ENCODE measurements at regions not wholly inside any gene's neighbourhood (a gene's known extent, or its start where the extent isn't known, plus 50 kb on each side); places are given as distances from the start of the nearest gene placed in this dataset.
A peak's percentile ranks its signal among the peaks of the same experiment; 100 is the strongest.
"Not testable (repeated sequence)": the region's sequence is repeated elsewhere in the genome, so short reads cannot be mapped to it uniquely, and the experiment has no call there.

GRCh38 chr12:59517522-59517921 is 78.3 kb upstream of the SLC16A7 start:
- no peak for DNase-seq (ENCODE audit: low read depth)

DNA sequence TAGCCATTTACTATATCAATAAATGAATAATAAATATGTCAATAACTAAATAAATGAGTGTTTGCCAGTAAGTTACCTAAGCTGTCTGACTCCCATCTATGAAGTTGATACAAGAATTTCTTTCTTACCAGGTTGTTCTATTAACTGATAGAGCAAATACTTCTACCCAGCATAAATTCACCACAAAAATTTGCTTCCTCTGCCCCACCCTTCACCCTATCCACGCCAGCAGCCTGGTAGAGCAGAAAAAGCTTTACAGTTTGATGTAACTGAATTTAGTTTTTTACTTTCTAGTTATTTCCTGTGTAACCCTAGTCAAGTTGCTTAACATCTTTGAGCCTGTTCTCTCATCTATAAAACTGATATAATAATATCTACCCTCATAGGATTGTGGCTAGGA is 94.9 kb upstream of the SLC16A7 start:
- no peak for DNase-seq (ENCODE audit: low read depth)

DNA sequence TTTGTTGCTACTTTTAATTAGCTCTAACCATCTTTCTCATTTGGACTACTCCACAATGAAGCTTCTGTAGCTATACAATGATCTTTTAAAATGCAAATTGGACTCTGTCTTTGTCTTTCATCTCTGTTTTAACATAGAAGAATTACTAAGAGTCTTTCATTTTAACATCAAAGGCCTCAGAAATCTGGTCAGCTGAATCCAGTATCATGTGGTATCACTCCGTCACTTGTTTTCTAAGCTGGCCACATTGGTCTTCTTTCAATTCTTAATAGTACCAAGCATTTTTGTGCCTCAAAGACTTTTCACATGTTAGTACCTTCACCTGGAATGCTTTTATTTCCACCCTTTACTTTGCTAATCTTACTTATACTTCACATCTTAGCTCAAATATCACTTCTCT is 95.5 kb upstream of the SLC16A7 start:
- no peak for DNase-seq (ENCODE audit: low read depth)

DNA sequence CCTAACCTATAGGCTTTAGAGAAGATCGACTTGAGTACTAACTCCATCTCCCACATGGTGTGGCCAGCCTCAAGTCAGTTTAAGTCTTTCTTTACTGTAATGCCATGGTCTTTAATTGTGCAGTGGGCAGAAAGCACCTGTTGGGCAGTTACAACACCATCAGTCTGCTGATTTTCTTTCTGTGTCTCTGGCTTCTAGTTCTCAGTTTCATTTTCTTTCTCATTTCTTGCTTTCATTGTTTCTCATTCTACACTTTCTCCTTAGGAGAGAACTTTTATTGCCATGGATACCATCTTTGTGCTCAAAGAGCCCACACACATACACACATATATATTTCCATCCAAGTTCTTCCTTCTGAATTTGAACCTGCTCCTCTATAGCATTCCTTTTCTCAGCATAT is 96.1 kb upstream of the SLC16A7 start:
- no peak for DNase-seq (ENCODE audit: low read depth)

DNA sequence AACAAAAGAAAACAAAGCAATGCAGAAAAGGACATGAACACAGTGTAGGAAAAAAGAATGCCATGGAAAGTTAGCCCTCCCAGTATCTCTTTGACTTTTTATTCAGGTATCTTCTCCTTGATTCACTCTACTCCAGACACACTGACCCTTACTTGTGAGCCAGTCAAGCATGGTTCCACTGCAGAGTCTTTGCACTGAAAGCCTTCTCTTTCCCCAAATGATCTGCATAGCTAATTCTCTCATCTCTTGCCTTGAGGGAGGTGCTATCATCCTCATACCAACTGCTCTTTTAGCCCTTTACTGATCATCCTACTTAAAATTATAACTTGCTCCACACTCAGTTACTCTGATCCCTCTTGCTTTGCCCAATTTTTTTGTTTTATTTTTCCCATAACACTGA is 101.2 kb upstream of the SLC16A7 start:
- no peak for DNase-seq (ENCODE audit: low read depth)

DNA sequence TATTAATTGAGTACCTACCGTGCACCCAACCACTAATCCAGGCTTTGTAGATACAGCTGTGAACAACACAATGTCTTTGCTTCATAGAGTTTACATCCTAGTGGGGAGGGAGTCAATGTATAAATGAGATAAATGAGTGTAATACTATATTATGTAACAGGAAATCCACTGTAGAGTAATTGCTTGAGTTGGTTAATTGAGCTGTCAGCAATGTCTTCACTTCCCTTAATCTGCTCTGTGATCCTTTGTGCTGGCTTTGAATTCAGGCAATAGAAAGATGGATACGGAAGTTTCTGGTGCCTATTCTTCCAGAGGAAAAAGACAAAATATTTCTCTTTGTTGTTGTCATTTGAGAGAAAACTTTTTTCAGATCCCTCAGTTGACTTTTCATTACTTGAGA is 104.0 kb upstream of the SLC16A7 start:
- DNase-seq (ENCODE audit: low read depth), result no peak

- DNase-seq (ENCODE audit: low read depth), result no peak
Measured at GRCh38 chr12:59486827-59487226, 109.0 kb upstream of the SLC16A7 start.

GRCh38 chr12:59484575-59484974 is 111.3 kb upstream of the SLC16A7 start:
- no peak for DNase-seq (ENCODE audit: low read depth)

DNA sequence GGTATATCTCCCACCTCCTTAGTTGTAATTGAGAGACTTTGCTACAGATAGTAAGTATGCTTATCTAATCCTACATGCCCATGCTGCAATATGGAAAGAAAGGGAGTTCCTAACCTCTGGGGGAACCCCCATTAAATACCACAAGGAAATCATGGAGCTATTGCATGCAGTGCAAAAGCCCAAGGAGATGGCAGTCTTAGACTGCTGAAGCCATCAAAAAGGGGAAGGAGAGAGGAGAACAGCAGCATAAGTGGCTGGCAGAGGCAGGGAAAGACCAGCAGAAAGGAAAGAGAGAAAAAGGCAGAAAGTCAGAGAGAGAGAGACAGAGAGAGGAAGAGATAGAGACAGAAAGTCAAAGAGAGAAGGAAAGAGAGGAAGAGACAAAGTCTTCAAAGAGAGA is 121.6 kb upstream of the SLC16A7 start:
- DNase-seq (ENCODE audit: low read depth), result not testable (repeated sequence)

DNA sequence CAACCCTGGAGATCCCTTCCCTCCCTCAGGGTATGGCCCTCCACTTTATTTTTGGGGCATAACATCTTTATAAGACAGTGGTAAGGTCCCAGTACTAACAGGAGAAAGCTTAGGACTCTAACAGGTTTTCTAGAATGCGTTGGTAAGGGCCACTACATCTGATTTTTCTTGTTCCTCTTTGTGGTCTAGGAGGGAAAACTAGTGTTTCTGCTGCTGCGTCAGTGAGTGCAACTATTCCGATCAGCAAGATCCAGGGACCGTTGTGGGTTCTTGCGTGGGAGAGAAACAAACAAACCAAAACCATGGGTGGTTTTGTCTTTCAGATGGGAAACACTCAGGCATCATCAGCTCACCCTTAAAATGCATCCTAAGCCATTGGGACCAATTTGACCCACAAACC is 123.6 kb upstream of the SLC16A7 start:
- no peak for DNase-seq (ENCODE audit: low read depth)

DNA sequence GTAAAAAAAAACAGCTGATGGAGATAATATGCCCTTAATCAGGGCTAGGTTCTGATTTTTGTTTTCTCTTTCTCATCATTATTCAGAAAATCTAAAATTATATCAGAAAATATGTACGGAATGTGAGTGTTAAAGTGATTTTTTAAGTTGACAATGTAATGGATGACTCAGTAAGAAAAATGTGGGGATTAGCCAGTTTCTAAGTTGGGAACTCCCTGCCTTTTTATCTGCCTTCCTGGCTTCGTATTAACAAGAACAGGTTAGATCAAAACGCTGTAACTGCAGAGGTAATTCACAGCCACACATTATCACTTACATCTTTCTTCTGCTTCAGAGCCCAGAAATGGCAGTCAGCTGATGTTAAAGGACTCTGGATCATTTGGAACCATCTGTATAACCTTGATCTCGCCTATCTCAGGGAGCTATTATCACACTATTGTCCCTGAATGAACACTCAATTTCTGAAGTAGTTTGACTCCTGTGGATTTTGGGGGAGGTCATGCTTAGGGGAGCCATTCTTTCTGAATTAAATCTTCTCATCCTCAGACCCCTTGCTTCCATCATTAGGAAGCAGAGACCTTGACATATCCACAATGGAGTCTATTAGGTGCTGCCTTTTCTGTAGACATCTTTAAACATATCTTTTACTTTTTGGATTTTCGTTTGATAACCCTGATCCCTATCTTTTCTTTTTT is 135.7 kb upstream of the SLC16A7 start:
- DNase-seq (ENCODE audit: low read depth), result peak; percentile 65

- no peak for DNase-seq (ENCODE audit: low read depth)
Measured at GRCh38 chr12:59453475-59453874, 142.4 kb upstream of the SLC16A7 start.

DNA sequence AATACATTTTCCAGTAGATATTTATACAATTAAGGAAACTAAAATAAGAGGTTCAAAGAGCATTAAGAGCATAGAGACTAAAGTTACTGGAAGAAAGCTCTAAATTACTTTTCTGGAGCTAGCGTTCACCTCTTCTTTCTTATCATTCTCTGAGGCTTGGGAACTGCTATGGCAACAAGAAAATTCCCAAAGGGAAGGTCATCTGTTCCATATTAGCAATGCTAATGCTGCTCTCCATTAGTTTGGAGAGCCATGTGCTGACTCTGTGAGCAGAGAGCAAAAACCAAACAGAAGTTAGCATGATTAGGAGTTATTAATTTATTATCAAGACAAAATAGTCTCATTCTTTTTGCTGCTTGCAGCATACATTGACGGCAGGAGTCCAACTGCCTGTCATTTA is 143.1 kb upstream of the SLC16A7 start:
- DNase-seq (ENCODE audit: low read depth), result peak; percentile 24

DNA sequence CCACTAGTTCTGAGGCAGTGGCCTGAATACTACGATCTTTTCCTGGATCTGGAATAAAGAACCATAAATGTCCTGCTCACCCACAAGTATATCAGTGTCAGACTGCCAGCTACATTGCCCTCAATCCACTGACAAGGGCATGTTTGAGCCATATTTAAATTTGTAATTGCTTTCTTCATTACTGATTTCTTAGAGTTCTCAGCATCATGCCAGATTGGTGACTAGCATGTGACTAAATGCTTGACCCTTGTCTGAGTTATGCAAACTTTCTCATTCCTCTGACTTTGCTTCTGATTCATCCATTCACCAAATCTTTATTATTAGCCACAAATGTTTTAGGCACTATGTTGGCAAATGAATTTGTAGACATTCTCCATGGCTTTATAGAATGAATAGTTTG is 143.6 kb upstream of the SLC16A7 start:
- peak; percentile 69 for DNase-seq (ENCODE audit: low read depth)

DNA sequence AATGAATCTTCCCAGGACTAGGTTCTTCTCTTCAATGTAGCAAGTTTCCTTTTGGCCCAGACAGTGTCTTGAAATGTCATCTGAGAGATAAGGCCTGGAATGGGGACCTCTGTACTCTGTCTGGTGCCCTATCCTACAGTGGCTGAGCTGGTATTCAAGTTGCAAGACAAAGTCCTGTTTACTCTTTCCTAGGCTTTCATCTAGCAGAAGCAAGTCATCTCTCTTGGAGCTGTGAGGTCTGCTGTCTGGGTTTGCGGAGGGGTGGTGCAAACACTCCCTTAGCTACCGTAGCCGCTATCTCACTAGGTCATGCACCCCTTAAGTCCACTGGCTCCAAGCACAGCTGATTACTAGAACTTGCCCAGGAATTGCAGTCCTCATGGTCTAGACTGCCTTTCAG is 149.7 kb upstream of the SLC16A7 start:
- no peak for DNase-seq (ENCODE audit: low read depth)

DNA sequence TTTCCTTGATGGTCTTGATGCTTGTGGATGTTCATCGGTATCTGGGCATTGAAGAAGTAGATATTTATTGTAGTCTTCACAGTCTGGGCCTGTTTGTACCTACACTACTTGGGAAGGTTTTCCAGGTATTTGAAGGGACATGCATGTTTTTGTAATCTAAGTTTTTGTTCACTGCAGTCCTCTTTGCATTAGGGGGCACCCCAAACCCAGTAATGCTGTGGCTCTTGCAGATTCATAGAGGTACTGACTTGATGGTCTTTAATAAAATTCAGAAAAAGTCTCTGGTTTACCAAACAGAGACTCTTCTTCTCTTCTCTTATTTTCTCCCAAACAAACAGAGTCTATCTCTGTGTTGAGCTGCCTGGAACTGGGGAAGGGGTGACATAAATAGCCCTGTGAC is 150.9 kb upstream of the SLC16A7 start:
- DNase-seq (ENCODE audit: low read depth), result no peak

- no peak for DNase-seq (ENCODE audit: low read depth)
Measured at GRCh38 chr12:59432057-59432456, 163.8 kb upstream of the SLC16A7 start.

GRCh38 chr12:59431266-59431665 is 164.6 kb upstream of the SLC16A7 start:
- no peak for DNase-seq (ENCODE audit: low read depth)

- DNase-seq (ENCODE audit: low read depth), result no peak
Measured at GRCh38 chr12:59429766-59430165, 166.1 kb upstream of the SLC16A7 start.

DNA sequence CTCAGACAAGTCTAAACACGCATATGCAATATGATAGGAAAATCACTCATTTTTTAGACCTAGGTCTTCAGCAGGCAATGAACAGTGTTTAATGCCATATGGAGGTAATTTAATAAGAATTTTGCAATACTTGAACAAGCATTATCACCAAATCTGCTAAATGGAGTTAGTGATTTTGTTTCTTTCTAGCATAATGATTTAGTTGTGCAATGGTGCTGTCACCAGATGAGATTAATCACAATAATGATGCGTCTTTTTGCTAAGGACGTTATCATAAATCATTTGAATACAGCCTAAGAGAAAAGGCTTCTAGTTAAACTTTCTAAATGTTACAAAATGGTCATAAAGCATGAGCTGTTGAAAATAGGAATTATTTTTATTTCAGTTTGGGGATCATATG is 170.0 kb upstream of the SLC16A7 start:
- DNase-seq (ENCODE audit: low read depth), result no peak

DNA sequence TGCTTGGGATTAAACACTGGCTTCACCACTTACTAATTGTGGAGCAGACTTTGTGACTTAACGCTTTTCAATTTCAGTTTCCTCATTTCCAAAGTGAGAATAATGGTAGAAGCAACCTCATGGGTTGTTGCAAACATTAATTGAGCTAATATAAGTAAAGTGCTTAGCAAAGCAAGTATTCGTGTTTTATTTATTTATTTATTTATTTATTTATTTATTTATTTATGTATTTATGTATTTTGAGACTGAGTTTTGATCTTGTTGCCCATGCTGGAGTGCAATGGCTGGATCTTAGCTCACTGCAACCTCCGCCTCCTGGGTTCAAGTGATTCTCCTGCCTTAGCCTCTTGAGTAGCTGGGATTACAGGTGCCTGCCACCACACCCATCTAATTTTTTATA is 171.2 kb upstream of the SLC16A7 start:
- DNase-seq (ENCODE audit: low read depth), result not testable (repeated sequence)

GRCh38 chr12:59414051-59414450 is 181.8 kb upstream of the SLC16A7 start:
- no peak for DNase-seq (ENCODE audit: low read depth)

DNA sequence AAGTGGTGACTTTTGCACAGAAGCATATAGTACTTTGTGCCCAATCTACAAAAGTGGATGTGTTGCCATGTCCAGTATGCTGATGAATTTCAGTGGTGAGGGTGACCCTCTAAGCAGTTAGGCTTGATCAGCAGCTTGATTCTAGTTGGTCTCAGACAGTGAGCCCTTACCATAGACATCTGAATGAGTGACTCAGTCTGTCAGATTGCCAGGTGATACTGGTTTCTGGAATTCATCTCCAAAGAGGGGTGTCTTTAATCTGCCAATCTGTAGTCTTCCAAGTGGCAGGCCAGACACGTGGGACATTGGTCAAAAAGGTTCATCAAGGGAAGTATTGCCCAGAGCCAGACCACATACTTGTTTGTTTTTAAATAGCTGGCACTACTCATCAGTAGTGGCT is 187.4 kb upstream of the SLC16A7 start:
- peak; percentile 17 for DNase-seq (ENCODE audit: low read depth)

DNA sequence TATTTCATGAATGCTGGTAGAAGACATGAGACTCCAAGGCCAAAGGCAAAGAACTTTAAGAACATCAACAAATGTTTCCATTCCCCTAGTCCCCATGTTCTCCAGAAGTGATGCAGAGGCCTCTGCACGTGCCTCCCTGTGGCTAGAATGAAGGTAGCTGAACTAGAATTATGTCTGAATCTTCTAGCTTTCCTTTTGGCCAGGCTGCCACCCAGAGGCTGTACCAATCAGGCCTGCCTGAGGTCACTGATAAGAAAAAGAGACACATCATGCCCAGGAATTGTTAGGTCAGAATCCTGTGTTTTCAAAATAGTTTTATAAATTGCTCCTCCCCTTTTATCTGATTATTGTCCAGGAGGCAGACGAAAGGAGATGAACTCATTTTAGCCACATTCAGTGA is 188.0 kb upstream of the SLC16A7 start:
- no peak for DNase-seq (ENCODE audit: low read depth)

GRCh38 chr12:59405992-59406391 is 189.8 kb upstream of the SLC16A7 start:
- DNase-seq (ENCODE audit: low read depth), result no peak

All from HS-27A (cell line).